HEK293 (cell line): ENCODE measurements at regions not wholly inside any gene's neighbourhood (a gene's known extent, or its start where the extent isn't known, plus 50 kb on each side); places are given as distances from the start of the nearest gene placed in this dataset.

Experiments
- CTCF ChIA-PET: fragments of 350-600 bp; formaldehyde crosslinking; extraction: SDS; loops from one replicate; lab custom pipeline; 2021; ENCODE audit warnings: antibody characterized with exemption; lab: Yijun Ruan, JAX
- POLR2A ChIA-PET: fragments of 300-600 bp; formaldehyde crosslinking; extraction: SDS; loops from one replicate; lab custom pipeline; 2020; ENCODE audit warnings: antibody characterized with exemption, inconsistent platforms; lab: Yijun Ruan, JAX
- H3K27ac ChIP-seq: fragments of 200-500 bp; sonication (Bioruptor generic); 2 replicates; pipeline ENCODE4 v1.5.1; 2014; ENCODE audit warnings: low read depth, low read length, control low read depth, inconsistent platforms; ENCODE audit errors: extremely low read depth
- H3K36me3 ChIP-seq, 2 experiments: fragments of 200-500 bp in 1 of 2; sonication (Bioruptor generic) in 1 of 2; 1 replicate in 1 of 2; 2 replicates in 1 of 2; pipeline ENCODE4 v1.5.1; 2014 to 2017; ENCODE audit warnings: inconsistent platforms in 2 of 2, low read length in 2 of 2; ENCODE audit not compliant: control insufficient read depth in 2 of 2, insufficient read depth in 1 of 2
- H3K4me1 ChIP-seq: fragments of 200-500 bp; sonication (Bioruptor generic); 2 replicates; pipeline ENCODE4 v1.5.1; 2014; ENCODE audit warnings: mild to moderate bottlenecking, low read length, inconsistent platforms; ENCODE audit not compliant: control insufficient read depth, insufficient read depth
- H3K4me3 ChIP-seq: 2 replicates; pipeline ENCODE4 v1.5.1; 2011; ENCODE audit warnings: low read depth, mild to moderate bottlenecking, control low read depth, low read length, moderate library complexity
- H3K9me3 ChIP-seq: fragments of 200-500 bp; sonication (Bioruptor generic); 2 replicates; pipeline ENCODE4 v1.5.1; 2014; ENCODE audit warnings: low read depth, low read length, inconsistent platforms; ENCODE audit not compliant: control insufficient read depth, insufficient read depth
- FEZF1 ChIP-seq: fragments of 450-650 bp; formaldehyde crosslinking; IDR thresholded peaks from 2 replicates; pipeline ENCODE4 v1.5.1; 2016; ENCODE audit warnings: missing biosample characterization, missing genetic modification characterization
- GLIS1 ChIP-seq: fragments of 450-650 bp; formaldehyde crosslinking; IDR thresholded peaks from 2 replicates; pipeline ENCODE4 v1.5.1; 2016; ENCODE audit warnings: missing biosample characterization, missing genetic modification characterization
- HOXD13 ChIP-seq: sonication (generic); formaldehyde crosslinking; IDR thresholded peaks from 2 replicates; pipeline ENCODE4 v1.8.0; 2022; ENCODE audit warnings: missing genetic modification reagents, borderline replicate concordance
- KLF17 ChIP-seq: fragments of 450-650 bp; formaldehyde crosslinking; IDR thresholded peaks from 2 replicates; pipeline ENCODE4 v1.5.1; 2016; ENCODE audit warnings: missing biosample characterization, missing genetic modification characterization
- KLF8 ChIP-seq: fragments of 450-650 bp; formaldehyde crosslinking; IDR thresholded peaks from 2 replicates; pipeline ENCODE4 v1.5.1; 2016; ENCODE audit warnings: missing biosample characterization, missing genetic modification characterization
- RBAK ChIP-seq: fragments of 450-650 bp; formaldehyde crosslinking; IDR thresholded peaks from 2 replicates; pipeline ENCODE4 v1.5.1; 2016; ENCODE audit warnings: missing biosample characterization, missing genetic modification characterization
- REST ChIP-seq: fragments of 450-650 bp; formaldehyde crosslinking; IDR thresholded peaks from 2 replicates; pipeline ENCODE4 v1.5.1; 2016; ENCODE audit warnings: missing biosample characterization, missing genetic modification characterization
- TCF7L2 ChIP-seq: IDR thresholded peaks from 2 replicates; pipeline ENCODE4 v1.6.1; 2011; ENCODE audit warnings: low read depth, mild to moderate bottlenecking, inconsistent platforms, low read length, moderate library complexity, borderline replicate concordance
- TRIM28 ChIP-seq: IDR thresholded peaks from 2 replicates; pipeline ENCODE4 v1.6.1; 2011; ENCODE audit warnings: low read length, control low read depth, borderline replicate concordance
- ZBTB8A ChIP-seq: fragments of 450-650 bp; formaldehyde crosslinking; IDR thresholded peaks from 2 replicates; pipeline ENCODE4 v1.5.1; 2016; ENCODE audit warnings: missing biosample characterization, missing genetic modification characterization
- ZFP69B ChIP-seq: fragments of 450-650 bp; formaldehyde crosslinking; IDR thresholded peaks from 2 replicates; pipeline ENCODE4 v1.5.1; 2016; ENCODE audit warnings: missing biosample characterization, missing genetic modification characterization
- ZNF184 ChIP-seq: fragments of 450-650 bp; IDR thresholded peaks from 2 replicates; pipeline ENCODE4 v1.5.1; 2018; ENCODE audit warnings: missing biosample characterization, mild to moderate bottlenecking, missing genetic modification characterization
- ZNF202 ChIP-seq: fragments of 450-650 bp; formaldehyde crosslinking; IDR thresholded peaks from 2 replicates; pipeline ENCODE4 v1.5.1; 2016; ENCODE audit warnings: missing biosample characterization, missing genetic modification characterization, borderline replicate concordance
- ZNF23 ChIP-seq: fragments of 450-650 bp; formaldehyde crosslinking; IDR thresholded peaks from 2 replicates; pipeline ENCODE4 v1.5.1; 2016; ENCODE audit warnings: missing biosample characterization, missing genetic modification characterization, borderline replicate concordance
- ZNF274 ChIP-seq, 2 experiments: fragments of 200-500 bp in 1 of 2; fragments of 450-650 bp in 1 of 2; sonication (Bioruptor generic) in 1 of 2; formaldehyde crosslinking in 1 of 2; IDR thresholded peaks; 2 replicates each; pipeline versions ENCODE4 v1.5.1 to v1.6.1; 2014 to 2016; ENCODE audit warnings: borderline replicate concordance in 1 of 2, inconsistent platforms in 1 of 2, low read length in 1 of 2, missing biosample characterization in 1 of 2, missing genetic modification characterization in 1 of 2
- ZNF302 ChIP-seq: fragments of 450-650 bp; formaldehyde crosslinking; IDR thresholded peaks from 2 replicates; pipeline ENCODE4 v1.5.1; 2016; ENCODE audit warnings: missing biosample characterization, missing genetic modification characterization, low read depth
- ZNF362 ChIP-seq: fragments of 450-650 bp; formaldehyde crosslinking; IDR thresholded peaks from 2 replicates; pipeline ENCODE4 v1.5.1; 2016; ENCODE audit warnings: missing biosample characterization, missing genetic modification characterization
- ZNF423 ChIP-seq: fragments of 450-650 bp; formaldehyde crosslinking; IDR thresholded peaks from 2 replicates; pipeline ENCODE4 v1.5.1; 2016; ENCODE audit warnings: missing biosample characterization, missing genetic modification characterization
- ZNF501 ChIP-seq: fragments of 450-650 bp; formaldehyde crosslinking; IDR thresholded peaks from 2 replicates; pipeline ENCODE4 v1.5.1; 2016; ENCODE audit warnings: missing biosample characterization, missing genetic modification characterization
- ZNF530 ChIP-seq: fragments of 450-650 bp; formaldehyde crosslinking; IDR thresholded peaks from 2 replicates; pipeline ENCODE4 v1.5.1; 2016; ENCODE audit warnings: low read depth, missing biosample characterization, missing genetic modification characterization
- ZNF555 ChIP-seq: fragments of 450-650 bp; formaldehyde crosslinking; conservative IDR thresholded peaks from 2 replicates; pipeline ENCODE4 v1.5.1; 2017; ENCODE audit warnings: missing biosample characterization, mild to moderate bottlenecking, missing genetic modification characterization, inconsistent platforms
- ZNF777 ChIP-seq: fragments of 450-650 bp; formaldehyde crosslinking; IDR thresholded peaks from 2 replicates; pipeline ENCODE4 v1.5.1; 2017; ENCODE audit warnings: missing biosample characterization, missing genetic modification characterization, borderline replicate concordance
- TF ChIP-seq, protein P1 (sequence below): fragments of 450-650 bp; formaldehyde crosslinking; IDR thresholded peaks from 2 replicates; pipeline ENCODE4 v1.5.1; 2016; ENCODE audit warnings: missing biosample characterization, missing genetic modification characterization
- TF ChIP-seq, protein P2 (sequence below): fragments of 450-650 bp; formaldehyde crosslinking; IDR thresholded peaks from 2 replicates; pipeline ENCODE4 v1.5.1; 2017; ENCODE audit warnings: missing biosample characterization, missing genetic modification characterization
- TF ChIP-seq, protein P3 (sequence below): fragments of 450-650 bp; formaldehyde crosslinking; IDR thresholded peaks from 2 replicates; pipeline ENCODE4 v1.5.1; 2016; ENCODE audit warnings: missing biosample characterization, missing genetic modification characterization, low read depth

- TF ChIP-seq ZNF423: no peak
- TF ChIP-seq ZFP69B: no peak
- TF ChIP-seq, all 188 proteins: peak for 0
Measured at GRCh38 chrX:34555481-34555880, 101.6 kb downstream of the TMEM47 start (continued).

DNA sequence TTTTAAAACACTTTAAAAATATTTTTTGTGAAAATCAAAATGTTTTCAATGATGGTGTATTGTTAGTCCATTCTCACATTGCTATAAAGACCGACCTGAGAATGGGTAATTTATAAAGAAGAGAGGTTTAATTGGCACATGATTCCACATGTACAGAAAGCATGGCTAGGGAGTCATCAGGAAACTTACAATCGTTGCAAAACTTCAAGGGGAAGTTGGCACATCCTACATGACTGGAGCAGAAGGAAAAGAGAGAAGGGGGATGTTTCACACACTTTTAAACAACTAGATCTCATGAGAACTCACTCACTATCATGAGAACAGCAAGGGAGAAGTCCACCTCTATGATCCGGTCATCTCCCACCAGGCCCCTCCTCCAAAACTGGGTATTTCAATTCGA lies 110.7 kb downstream of the TMEM47 start:
- no peak overlapping the region for H3K4me3 ChIP-seq
- CTCF ChIA-PET: no interaction called here
- no peak overlapping the region for H3K27ac ChIP-seq
- no peaks in the 10 kb centered on the region for H3K4me1 ChIP-seq
- no peaks in the 10 kb centered on the region for H3K9me3 ChIP-seq
- TF ChIP-seq ZNF555 (tag by site-specific recombination) (no peak), ZNF274 (IDR thresholded peaks at IDR 0.05; ENCODE audit: low read length) (no peak), ZNF274 (tag by site-specific recombination; IDR thresholded peaks at IDR 0.05; ENCODE audit: borderline replicate concordance) (no peak), ZNF184 (no peak), FEZF1 (tag by site-specific recombination) (no peak), HOXD13 (no peak), ZNF23 (tag by site-specific recombination) (no peak), ZBTB8A (tag by site-specific recombination) (no peak), TCF7L2 (no peak), GLIS1 (tag by site-specific recombination) (no peak), RBAK (no peak), ZNF362 (no peak), ZNF501 (no peak), TRIM28 (no peak), KLF8 (no peak), ZNF530 (tag by site-specific recombination) (no peak), KLF17 (tag by site-specific recombination) (no peak), ZNF777 (no peak)
- TF ChIP-seq, protein P1, sequence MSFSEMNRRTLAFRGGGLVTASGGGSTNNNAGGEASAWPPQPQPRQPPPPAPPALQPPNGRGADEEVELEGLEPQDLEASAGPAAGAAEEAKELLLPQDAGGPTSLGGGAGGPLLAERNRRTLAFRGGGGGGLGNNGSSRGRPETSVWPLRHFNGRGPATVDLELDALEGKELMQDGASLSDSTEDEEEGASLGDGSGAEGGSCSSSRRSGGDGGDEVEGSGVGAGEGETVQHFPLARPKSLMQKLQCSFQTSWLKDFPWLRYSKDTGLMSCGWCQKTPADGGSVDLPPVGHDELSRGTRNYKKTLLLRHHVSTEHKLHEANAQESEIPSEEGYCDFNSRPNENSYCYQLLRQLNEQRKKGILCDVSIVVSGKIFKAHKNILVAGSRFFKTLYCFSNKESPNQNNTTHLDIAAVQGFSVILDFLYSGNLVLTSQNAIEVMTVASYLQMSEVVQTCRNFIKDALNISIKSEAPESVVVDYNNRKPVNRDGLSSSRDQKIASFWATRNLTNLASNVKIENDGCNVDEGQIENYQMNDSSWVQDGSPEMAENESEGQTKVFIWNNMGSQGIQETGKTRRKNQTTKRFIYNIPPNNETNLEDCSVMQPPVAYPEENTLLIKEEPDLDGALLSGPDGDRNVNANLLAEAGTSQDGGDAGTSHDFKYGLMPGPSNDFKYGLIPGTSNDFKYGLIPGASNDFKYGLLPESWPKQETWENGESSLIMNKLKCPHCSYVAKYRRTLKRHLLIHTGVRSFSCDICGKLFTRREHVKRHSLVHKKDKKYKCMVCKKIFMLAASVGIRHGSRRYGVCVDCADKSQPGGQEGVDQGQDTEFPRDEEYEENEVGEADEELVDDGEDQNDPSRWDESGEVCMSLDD (tag by site-specific recombination): no peak
- TF ChIP-seq, protein P2, sequence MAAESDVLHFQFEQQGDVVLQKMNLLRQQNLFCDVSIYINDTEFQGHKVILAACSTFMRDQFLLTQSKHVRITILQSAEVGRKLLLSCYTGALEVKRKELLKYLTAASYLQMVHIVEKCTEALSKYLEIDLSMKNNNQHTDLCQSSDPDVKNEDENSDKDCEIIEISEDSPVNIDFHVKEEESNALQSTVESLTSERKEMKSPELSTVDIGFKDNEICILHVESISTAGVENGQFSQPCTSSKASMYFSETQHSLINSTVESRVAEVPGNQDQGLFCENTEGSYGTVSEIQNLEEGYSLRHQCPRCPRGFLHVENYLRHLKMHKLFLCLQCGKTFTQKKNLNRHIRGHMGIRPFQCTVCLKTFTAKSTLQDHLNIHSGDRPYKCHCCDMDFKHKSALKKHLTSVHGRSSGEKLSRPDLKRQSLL (tag by site-specific recombination): no peak
- TF ChIP-seq, all 188 proteins: peak for 0
- POLR2A ChIA-PET: no interaction called here
- H3K36me3 ChIP-seq: no peaks in the 10 kb centered on the region

- no peaks in the 10 kb centered on the region for H3K4me1 ChIP-seq
- ChIA-PET POLR2A (no interaction called here), CTCF (no interaction called here)
- TF ChIP-seq ZNF302 (tag by site-specific recombination) (no peak), REST (tag by site-specific recombination) (no peak), ZNF202 (tag by site-specific recombination) (no peak)
- TF ChIP-seq, protein P3, sequence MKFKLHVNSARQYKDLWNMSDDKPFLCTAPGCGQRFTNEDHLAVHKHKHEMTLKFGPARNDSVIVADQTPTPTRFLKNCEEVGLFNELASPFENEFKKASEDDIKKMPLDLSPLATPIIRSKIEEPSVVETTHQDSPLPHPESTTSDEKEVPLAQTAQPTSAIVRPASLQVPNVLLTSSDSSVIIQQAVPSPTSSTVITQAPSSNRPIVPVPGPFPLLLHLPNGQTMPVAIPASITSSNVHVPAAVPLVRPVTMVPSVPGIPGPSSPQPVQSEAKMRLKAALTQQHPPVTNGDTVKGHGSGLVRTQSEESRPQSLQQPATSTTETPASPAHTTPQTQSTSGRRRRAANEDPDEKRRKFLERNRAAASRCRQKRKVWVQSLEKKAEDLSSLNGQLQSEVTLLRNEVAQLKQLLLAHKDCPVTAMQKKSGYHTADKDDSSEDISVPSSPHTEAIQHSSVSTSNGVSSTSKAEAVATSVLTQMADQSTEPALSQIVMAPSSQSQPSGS (tag by site-specific recombination): no peak
Measured at GRCh38 chrX:34528081-34528480, 129.0 kb downstream of the TMEM47 start.

More at GRCh38 chrX:34528081-34528480, 129.0 kb downstream of the TMEM47 start:
- Histone ChIP-seq H3K27ac (no peak overlapping the region), H3K4me3 (no peak overlapping the region), H3K36me3 (no peaks in the 10 kb centered on the region), H3K9me3 (no peaks in the 10 kb centered on the region)
